HFF-Myc (cell line): ENCODE measurements at regions not wholly inside any gene's neighbourhood (a gene's known extent, or its start where the extent isn't known, plus 50 kb on each side); places are given as distances from the start of the nearest gene placed in this dataset.

Experiments used
- DNase-seq: peaks from one replicate; pipeline ENCODE4 v3.0.0-alpha.2; 2011; ENCODE audit warnings: low read depth; ENCODE audit errors: extremely low read depth
- H3K4me3 ChIP-seq: replicated peaks from 2 replicates; pipeline ENCODE4 v1.5.1; 2011; ENCODE audit warnings: low read depth, mild to moderate bottlenecking, control low read depth, low read length
- TF ChIP-seq, protein P1 (sequence below): IDR thresholded peaks from 2 replicates; pipeline ENCODE4 v1.5.1; 2012; ENCODE audit warnings: mild to moderate bottlenecking, low read depth, low read length, control low read depth; ENCODE audit errors: missing control alignments

DNA sequence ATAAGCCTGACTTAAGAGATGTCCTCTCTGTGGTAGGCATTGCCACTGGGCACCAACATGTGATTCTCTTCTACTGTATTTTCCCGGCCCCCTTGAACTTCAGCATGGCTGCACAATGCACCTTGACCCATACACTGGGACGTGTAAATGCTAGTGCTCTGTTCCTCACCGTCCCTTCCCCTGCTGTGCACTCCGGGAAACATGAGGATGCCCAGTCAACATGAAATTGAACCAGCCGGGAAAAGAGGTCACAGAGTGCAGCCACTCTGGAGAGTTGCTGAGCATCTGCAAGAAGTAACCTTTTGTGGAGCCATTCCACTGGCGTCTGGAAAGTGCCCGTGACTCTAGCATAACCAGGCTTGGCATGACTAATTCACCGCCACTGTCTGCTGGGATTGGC is 646.7 kb downstream of the NPHP4 start:
- H3K4me3 ChIP-seq: no peak overlapping the region
- TF ChIP-seq, protein P1, sequence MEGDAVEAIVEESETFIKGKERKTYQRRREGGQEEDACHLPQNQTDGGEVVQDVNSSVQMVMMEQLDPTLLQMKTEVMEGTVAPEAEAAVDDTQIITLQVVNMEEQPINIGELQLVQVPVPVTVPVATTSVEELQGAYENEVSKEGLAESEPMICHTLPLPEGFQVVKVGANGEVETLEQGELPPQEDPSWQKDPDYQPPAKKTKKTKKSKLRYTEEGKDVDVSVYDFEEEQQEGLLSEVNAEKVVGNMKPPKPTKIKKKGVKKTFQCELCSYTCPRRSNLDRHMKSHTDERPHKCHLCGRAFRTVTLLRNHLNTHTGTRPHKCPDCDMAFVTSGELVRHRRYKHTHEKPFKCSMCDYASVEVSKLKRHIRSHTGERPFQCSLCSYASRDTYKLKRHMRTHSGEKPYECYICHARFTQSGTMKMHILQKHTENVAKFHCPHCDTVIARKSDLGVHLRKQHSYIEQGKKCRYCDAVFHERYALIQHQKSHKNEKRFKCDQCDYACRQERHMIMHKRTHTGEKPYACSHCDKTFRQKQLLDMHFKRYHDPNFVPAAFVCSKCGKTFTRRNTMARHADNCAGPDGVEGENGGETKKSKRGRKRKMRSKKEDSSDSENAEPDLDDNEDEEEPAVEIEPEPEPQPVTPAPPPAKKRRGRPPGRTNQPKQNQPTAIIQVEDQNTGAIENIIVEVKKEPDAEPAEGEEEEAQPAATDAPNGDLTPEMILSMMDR: no peak
- no peak for DNase-seq

DNA sequence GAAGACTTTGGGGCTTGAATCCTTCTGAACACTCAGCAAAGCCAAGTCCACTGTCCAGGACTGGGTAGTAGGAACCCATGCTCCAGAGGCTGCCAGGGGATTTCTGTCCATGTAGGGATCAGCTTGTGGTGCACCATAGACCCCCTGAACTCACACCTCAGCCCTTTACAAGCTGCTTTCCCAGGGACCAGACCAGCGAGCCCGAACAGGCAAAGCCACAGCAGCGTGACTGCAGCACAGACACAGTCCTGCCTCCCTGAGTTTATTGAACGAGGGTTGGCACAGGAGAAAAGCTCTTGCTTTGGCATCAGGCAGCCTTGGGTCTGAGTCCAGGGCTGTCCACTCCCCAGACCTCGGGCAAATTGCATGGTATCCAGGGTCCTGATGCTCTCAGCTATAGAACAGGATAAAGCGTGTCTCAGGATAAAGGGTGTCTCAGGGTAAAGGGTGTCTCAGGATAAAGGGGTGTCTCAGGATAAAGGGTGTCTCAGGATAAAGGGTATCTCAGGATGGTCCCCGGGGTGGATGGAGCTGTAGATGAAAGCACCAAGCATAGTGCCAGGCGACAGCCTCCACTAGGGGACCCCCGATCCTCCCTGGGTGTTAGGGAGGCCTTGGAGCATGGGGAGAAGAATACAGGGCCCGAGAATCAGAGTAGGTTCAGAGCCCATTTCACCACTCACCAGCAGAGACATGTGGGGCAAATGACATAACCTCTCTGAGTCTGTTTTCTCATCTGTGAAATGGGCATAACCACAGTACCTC is 648.8 kb downstream of the NPHP4 start:
- TF ChIP-seq, protein P1: no peak
- no peak for DNase-seq

DNA sequence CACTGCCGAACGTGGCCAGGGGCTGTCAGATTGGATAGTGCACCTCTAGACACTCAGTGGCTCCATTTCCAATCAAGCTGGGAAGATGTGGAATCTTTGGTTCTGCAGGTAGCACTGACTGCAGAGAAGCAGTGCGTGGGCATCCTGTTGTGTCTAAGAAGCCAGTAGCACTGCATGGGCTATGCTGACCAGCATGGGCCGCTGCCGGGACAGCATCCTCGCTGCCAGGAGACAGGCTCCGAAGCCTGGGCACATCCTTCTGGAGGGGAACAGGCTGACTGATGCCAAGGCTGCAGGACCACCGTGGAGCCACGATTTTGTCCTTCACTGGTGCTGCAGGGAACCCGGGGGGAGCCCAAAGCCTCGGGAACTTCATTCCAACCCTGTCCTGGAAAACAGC is 649.4 kb downstream of the NPHP4 start:
- no peak for DNase-seq
- no peak overlapping the region for H3K4me3 ChIP-seq
- TF ChIP-seq, protein P1: no peak

More for the DNA sequence above, 648.8 kb downstream of the NPHP4 start:
- H3K4me3 ChIP-seq: no peak overlapping the region

DNA sequence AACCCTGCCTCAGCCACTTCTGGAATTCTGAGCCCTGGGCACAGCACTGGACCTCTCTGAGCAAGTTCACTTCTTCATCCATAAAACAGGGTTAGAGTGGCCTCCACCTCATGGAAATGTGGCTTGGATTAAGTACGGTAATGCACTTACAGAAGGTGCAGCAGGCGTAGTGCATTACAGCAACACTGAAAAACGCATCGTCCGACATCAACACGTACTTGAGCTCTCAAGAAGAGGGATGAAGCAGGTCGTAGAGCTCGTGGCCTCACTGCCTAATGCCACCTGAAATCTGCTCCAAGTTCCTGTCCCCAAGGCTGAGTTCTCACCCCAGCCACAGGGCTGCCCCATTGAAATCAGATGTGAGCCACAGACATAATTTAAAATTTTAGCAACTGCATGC is 650.1 kb downstream of the NPHP4 start:
- DNase-seq: no peak
- no peak overlapping the region for H3K4me3 ChIP-seq
- TF ChIP-seq, protein P1: no peak

DNA sequence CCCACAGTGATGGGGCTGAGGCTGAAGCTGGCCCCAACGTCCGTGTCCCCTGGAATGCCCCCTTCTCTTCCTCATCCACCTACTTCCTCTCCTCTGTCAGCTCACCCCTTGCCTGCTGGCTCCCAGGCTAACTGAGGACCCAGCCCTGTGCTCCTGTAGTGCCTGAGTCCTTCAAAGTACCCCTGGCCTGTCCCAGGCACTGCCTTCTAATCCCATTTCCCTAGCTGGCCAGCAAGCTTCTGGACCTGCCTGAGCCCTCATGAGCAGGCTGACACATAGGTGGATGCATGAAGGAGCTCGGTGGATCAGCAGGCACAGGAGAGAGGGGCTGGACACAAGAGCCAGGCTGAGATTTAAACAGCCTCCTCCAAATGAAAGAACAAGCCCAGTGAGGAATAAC is 650.8 kb downstream of the NPHP4 start:
- TF ChIP-seq, protein P1: no peak

DNA sequence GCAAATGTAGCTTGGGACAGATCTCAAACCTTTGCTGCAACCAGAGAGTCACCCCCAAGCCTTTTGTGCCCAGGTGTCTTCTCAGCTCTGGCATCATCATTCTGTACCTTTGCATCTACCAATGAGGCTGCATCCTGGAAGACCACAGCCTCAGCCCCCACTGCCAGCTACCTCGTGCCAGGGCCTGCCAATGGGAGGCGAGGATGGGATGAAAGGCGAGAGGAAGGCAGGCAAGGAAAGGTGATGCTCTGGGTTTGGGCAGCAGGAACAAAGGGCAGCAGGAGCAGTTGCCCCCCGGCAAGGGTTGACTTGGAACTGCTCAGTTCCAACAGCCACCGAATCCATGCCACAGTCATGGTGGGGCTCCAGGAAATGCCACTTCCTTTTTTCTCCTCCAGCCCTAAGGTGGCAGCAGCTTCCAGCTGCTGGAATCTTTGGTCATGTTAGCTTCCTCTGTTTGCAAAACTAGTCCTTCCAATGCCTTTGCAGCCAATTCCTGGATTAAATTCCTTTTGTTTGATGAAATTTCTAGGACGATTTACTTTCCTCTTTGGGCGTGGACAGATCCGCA is 651.6 kb downstream of the NPHP4 start:
- TF ChIP-seq, protein P1: no peak
- no peak for DNase-seq

More for the DNA sequence above, 650.8 kb downstream of the NPHP4 start:
- no peak overlapping the region for H3K4me3 ChIP-seq
- DNase-seq: no peak

DNA sequence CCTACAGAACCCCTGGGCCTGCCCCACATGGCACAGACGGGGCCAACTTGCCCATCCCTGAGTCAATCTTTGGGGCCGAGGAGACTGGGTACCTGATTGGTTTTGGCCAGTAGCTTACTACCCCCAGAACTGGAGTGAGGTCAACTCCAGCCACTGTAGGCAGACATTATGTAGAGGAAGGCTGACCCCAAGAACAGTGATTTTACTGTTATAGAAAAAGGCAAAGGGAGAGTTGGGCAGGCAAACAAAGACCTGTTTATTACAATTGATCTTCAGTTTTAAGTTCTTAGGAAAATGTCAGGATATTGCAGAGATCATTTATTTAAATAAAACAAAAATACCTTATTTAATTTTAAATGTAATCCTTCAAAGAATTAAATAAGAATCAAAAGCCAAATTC is 653.8 kb downstream of the NPHP4 start:
- DNase-seq: no peak
- H3K4me3 ChIP-seq: no peak overlapping the region
- TF ChIP-seq, protein P1: no peak

More for the DNA sequence above, 651.6 kb downstream of the NPHP4 start:
- no peak overlapping the region for H3K4me3 ChIP-seq
